Mesenchymal stem cell (in vitro differentiated cells and primary cell): ENCODE measurements at regions not wholly inside any gene's neighbourhood (a gene's known extent, or its start where the extent isn't known, plus 50 kb on each side); places are given as distances from the start of the nearest gene placed in this dataset.

Experiments
- DNase-seq: peaks from one replicate; pipeline ENCODE4 v3.0.0-alpha.2; 2013
- H2AFZ ChIP-seq: one replicate; pipeline ENCODE4 v1.6.1; 2013; ENCODE audit warnings: low read depth, mild to moderate bottlenecking, control low read depth, inconsistent platforms, low read length, moderate library complexity
- H2AK5ac ChIP-seq: 2 replicates; pipeline ENCODE4 v1.6.1; 2013; ENCODE audit warnings: low read length, moderate library complexity, mild to moderate bottlenecking, inconsistent platforms; ENCODE audit not compliant: severe bottlenecking
- H2BK120ac ChIP-seq: one replicate; pipeline ENCODE4 v1.6.1; 2013; ENCODE audit warnings: low read depth, mild to moderate bottlenecking, inconsistent platforms, low read length, moderate library complexity
- H2BK12ac ChIP-seq, 2 experiments: one replicate each; pipeline ENCODE4 v1.6.1; 2013; ENCODE audit warnings: inconsistent platforms in 2 of 2, low read length in 2 of 2, mild to moderate bottlenecking in 2 of 2, moderate library complexity in 2 of 2, control low read depth in 1 of 2
- H2BK15ac ChIP-seq: one replicate; pipeline ENCODE4 v1.6.1; 2013; ENCODE audit warnings: mild to moderate bottlenecking, low read depth, inconsistent platforms; ENCODE audit not compliant: poor library complexity, severe bottlenecking
- H2BK5ac ChIP-seq: 2 replicates; pipeline ENCODE4 v1.6.1; 2013; ENCODE audit warnings: low read depth, mild to moderate bottlenecking, low read length, control low read depth, inconsistent platforms; ENCODE audit not compliant: poor library complexity, severe bottlenecking
- H3K14ac ChIP-seq, 2 experiments: one replicate each; pipeline ENCODE4 v1.6.1; 2013; ENCODE audit warnings: inconsistent platforms in 2 of 2, low read length in 2 of 2, control low read depth in 1 of 2, mild to moderate bottlenecking in 1 of 2, moderate library complexity in 1 of 2
- H3K18ac ChIP-seq, 2 experiments: one replicate each; pipeline ENCODE4 v1.6.1; 2013; ENCODE audit warnings: inconsistent platforms in 2 of 2, low read length in 2 of 2, control low read depth in 1 of 2, low read depth in 1 of 2, mild to moderate bottlenecking in 1 of 2
- H3K23ac ChIP-seq, 2 experiments: one replicate each; pipeline ENCODE4 v1.6.1; 2013; ENCODE audit warnings: inconsistent platforms in 2 of 2, low read length in 2 of 2, mild to moderate bottlenecking in 2 of 2, moderate library complexity in 2 of 2, control low read depth in 1 of 2
- H3K27ac ChIP-seq: 2 replicates; pipeline ENCODE4 v1.5.1; 2013; ENCODE audit warnings: mild to moderate bottlenecking, moderate library complexity, low read length, control low read depth, inconsistent platforms; ENCODE audit not compliant: poor library complexity, severe bottlenecking
- H3K27me3 ChIP-seq, 2 experiments: 2 replicates each; pipeline versions ENCODE4 v1.6.1 to v1.7.0; 2013; ENCODE audit warnings: low read length in 2 of 2, mild to moderate bottlenecking in 2 of 2, moderate library complexity in 2 of 2, control low read depth in 1 of 2, inconsistent platforms in 1 of 2; ENCODE audit not compliant: control insufficient read depth in 1 of 2, insufficient read depth in 1 of 2
- H3K36me3 ChIP-seq, 2 experiments: 2 replicates each; pipeline versions ENCODE4 v1.6.1 to v1.7.0; 2013; ENCODE audit warnings: low read length in 2 of 2, control low read depth in 1 of 2, inconsistent platforms in 1 of 2, low read depth in 1 of 2, mild to moderate bottlenecking in 1 of 2; ENCODE audit not compliant: insufficient read depth in 2 of 2, control insufficient read depth in 1 of 2
- H3K4ac ChIP-seq, 2 experiments: one replicate each; pipeline ENCODE4 v1.6.1; 2013; ENCODE audit warnings: inconsistent platforms in 2 of 2, low read length in 2 of 2, mild to moderate bottlenecking in 2 of 2, moderate library complexity in 2 of 2, control low read depth in 1 of 2, low read depth in 1 of 2
- H3K4me1 ChIP-seq: 2 replicates; pipeline ENCODE4 v1.6.1; 2013; ENCODE audit warnings: low read depth, low read length, control low read depth; ENCODE audit not compliant: control insufficient read depth, insufficient read depth
- H3K4me2 ChIP-seq: 2 replicates; pipeline ENCODE4 v1.6.1; 2013; ENCODE audit warnings: low read length, mild to moderate bottlenecking, inconsistent platforms; ENCODE audit not compliant: poor library complexity, severe bottlenecking
- H3K4me3 ChIP-seq, 2 experiments: 2 replicates each; pipeline versions ENCODE4 v1.5.1 to v1.7.0; 2013; ENCODE audit warnings: low read length in 2 of 2, mild to moderate bottlenecking in 2 of 2, control low read depth in 1 of 2, low read depth in 1 of 2; ENCODE audit not compliant: insufficient read depth in 1 of 2
- H3K79me1 ChIP-seq: replicated peaks from 2 replicates; pipeline ENCODE4 v1.6.1; 2013; ENCODE audit warnings: mild to moderate bottlenecking, control low read depth, low read length, inconsistent platforms; ENCODE audit not compliant: poor library complexity, severe bottlenecking
- H3K9ac ChIP-seq: 2 replicates; pipeline ENCODE4 v1.7.0; 2013; ENCODE audit warnings: mild to moderate bottlenecking, low read length, moderate library complexity
- H3K9me3 ChIP-seq: 2 replicates; pipeline ENCODE4 v1.7.0; 2013; ENCODE audit warnings: mild to moderate bottlenecking, low read length; ENCODE audit not compliant: control insufficient read depth
- H4K8ac ChIP-seq: one replicate; pipeline ENCODE4 v1.6.1; 2013; ENCODE audit warnings: inconsistent platforms, mild to moderate bottlenecking, low read length, moderate library complexity
- H4K91ac ChIP-seq: one replicate; pipeline ENCODE4 v1.6.1; 2013; ENCODE audit warnings: mild to moderate bottlenecking, low read length, inconsistent platforms
- WGBS: methylation state at CpG from one replicate; pipeline ENCODE4 v1.1.7; 2013; ENCODE audit warnings: mixed read lengths; 5-methylcytosine and 5-hydroxymethylcytosine counted together

DNA sequence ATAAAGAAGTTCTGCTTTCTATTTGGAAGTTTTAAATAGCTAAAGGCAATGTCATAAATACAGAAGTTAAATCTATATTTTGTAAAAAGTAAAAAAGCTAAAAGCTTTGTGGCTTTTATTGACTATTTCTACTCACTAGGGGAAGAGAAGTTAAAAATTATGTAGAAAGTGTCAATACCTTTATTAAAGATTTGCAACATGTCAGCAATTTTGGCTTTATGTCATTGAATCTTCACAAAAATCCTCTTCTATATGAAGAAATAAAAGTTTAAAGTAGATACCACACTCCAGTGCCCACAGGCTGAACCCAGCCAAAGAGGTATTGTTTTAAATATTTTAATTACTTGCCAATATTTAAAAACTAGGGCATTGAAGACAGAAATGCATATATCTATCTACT lies 160.6 kb upstream of the HSF2 start:
- no peak for DNase-seq
- H3K9me3 ChIP-seq: peaks cover 12% of the 10 kb centered on the region
- no peak overlapping the region for H2BK120ac ChIP-seq
- H4K91ac ChIP-seq: no peak overlapping the region
- no peak overlapping the region for H3K9ac ChIP-seq
- H3K27ac ChIP-seq: no peak overlapping the region
- no peak overlapping the region for H2BK12ac ChIP-seq
- H3K36me3 ChIP-seq: no peaks in the 10 kb centered on the region
- no peak overlapping the region for H2BK5ac ChIP-seq
- H3K27me3 ChIP-seq: no peaks in the 10 kb centered on the region
- H2BK15ac ChIP-seq: no peak overlapping the region
- H3K23ac ChIP-seq: no peak overlapping the region
- H3K4ac ChIP-seq: no peak overlapping the region
- H3K14ac ChIP-seq: no peak overlapping the region
- H2AK5ac ChIP-seq: no peak overlapping the region
- H3K4me2 ChIP-seq: no peak overlapping the region
- H4K8ac ChIP-seq: no peak overlapping the region
- H2AFZ ChIP-seq: no peak overlapping the region
- no peaks in the 10 kb centered on the region for H3K79me1 ChIP-seq
- no peaks in the 10 kb centered on the region for H3K4me1 ChIP-seq
- no peak overlapping the region for H3K4me3 ChIP-seq
- no peak overlapping the region for H3K18ac ChIP-seq

DNA sequence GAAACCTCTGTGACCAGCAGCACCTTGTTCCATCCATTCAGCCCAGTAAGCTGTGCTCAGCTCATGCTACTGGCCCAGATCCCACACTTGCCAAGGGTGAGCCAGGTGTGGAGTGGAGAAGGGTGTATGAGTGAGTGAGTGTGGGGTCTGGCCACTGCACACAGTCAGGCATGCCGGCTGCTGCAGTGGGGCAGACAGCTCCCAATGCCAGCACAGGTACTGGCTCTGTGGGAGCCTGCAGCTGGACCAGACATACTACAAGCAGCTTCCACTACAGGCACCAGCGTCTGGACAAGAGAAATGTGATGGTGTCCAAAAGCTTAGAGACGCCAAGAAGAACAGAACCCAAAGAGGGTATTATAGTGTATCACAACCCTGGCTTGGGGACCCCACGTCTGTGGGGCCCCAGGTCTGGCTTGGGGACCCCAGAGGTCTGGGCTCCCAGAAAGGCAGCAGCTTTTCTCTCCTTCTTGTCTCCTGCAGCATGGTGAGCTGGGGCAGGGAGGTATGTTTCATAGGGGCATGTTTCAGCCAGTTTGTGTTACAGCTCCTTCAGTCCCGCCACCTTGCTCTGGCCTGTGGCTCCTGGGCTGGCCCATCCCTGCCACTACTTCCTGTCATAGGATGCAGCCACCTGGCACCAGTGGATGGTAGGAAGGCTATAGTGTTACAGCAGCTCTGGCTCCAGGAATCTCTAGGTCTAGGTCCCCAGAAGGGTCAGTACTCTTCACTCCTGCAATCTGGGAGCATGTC lies 152.4 kb upstream of the HSF2 start:
- H2AFZ ChIP-seq: no peak overlapping the region
- no peak overlapping the region for H2BK15ac ChIP-seq

DNA sequence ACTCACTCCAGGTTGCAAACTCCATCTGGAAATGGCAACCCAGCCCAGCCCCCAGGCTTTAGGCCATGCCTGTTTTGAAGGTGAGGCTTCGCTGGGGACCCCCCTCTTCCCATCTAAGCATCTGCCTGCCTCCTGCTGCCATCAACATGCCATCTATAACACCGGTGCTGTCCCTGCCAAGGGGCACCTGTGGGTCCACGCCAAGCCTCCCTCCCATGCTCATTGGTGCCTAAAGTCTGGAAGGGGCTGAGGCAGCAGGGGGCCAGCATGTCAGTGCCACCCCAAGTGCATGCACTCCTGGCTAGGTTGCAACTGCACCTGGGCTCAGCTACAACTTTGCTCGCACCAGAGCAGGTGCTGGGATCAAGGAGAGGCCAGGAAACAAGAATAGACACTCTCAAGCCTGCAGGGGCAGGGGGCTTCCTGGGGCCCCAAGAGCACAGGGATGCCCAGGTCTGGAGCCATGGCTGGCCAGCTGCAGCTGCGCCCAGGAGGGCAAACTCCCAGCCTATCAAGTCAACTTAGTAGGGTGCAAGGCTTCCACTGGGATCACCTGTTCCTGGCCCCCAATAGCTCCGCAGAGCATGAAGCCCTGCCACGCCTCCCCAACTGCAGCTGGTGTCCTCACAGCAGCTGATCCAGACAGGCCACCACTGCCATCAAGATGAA lies 151.3 kb upstream of the HSF2 start:
- Histone ChIP-seq H3K79me1 (no peaks in the 10 kb centered on the region), H2BK12ac (no peak overlapping the region), H4K8ac (no peak overlapping the region), H3K9ac (no peak overlapping the region), H2BK120ac (no peak overlapping the region), H3K14ac (peak overlapping the region in 1 of 2 experiments; percentile 46), H3K4me3 (no peak overlapping the region), H2BK15ac (no peak overlapping the region), H3K27me3 (no peaks in the 10 kb centered on the region), H3K9me3 (peaks cover 28% of the 10 kb centered on the region), H3K27ac (no peak overlapping the region), H3K4me2 (no peak overlapping the region), H3K4ac (no peak overlapping the region), H4K91ac (no peak overlapping the region), H3K18ac (no peak overlapping the region), H2AK5ac (no peak overlapping the region), H2AFZ (no peak overlapping the region), H2BK5ac (no peak overlapping the region), H3K36me3 (no peaks in the 10 kb centered on the region), H3K4me1 (no peaks in the 10 kb centered on the region), H3K23ac (peak overlapping the region in 1 of 2 experiments; percentile 63)
- no peak for DNase-seq
- 72% methylated on average over 7 of the region's 7 CpGs for WGBS

More for the DNA sequence above, 152.4 kb upstream of the HSF2 start:
- no peak overlapping the region for H2BK12ac ChIP-seq
- H3K27ac ChIP-seq: no peak overlapping the region
- no peak overlapping the region for H2AK5ac ChIP-seq
- WGBS: 74% methylated on average over 5 of the region's 5 CpGs
- no peak overlapping the region for H2BK5ac ChIP-seq
- no peak overlapping the region for H3K9ac ChIP-seq
- no peak overlapping the region for H4K8ac ChIP-seq
- no peak overlapping the region for H3K18ac ChIP-seq
- DNase-seq: no peak
- no peaks in the 10 kb centered on the region for H3K36me3 ChIP-seq
- H2BK120ac ChIP-seq: no peak overlapping the region
- peaks cover 34% of the 10 kb centered on the region for H3K9me3 ChIP-seq
- no peak overlapping the region for H3K14ac ChIP-seq
- no peak overlapping the region for H3K4ac ChIP-seq
- H3K27me3 ChIP-seq: no peaks in the 10 kb centered on the region
- no peak overlapping the region for H4K91ac ChIP-seq
- no peaks in the 10 kb centered on the region for H3K79me1 ChIP-seq
- no peak overlapping the region for H3K23ac ChIP-seq
- no peak overlapping the region for H3K4me2 ChIP-seq
- no peak overlapping the region for H3K4me3 ChIP-seq
- no peaks in the 10 kb centered on the region for H3K4me1 ChIP-seq

DNA sequence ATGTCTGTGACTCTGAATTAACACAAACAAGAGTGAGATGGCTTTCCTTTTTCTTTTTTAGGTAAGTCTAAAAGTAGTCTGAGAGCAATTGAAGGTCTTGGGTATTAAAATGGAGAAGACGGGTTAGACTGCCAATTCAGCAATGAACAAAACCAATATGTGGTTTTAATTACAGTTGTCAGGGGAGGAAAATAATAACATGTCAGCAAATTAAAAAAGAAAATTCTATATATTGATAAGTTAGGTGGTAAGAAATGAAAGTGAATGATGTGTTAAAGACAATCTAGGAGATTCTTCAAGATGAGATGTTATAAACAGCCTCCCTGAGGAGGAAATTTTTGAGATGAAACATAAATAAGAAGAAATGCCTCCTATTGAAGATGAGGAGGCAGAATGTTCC lies 150.6 kb upstream of the HSF2 start:
- Histone ChIP-seq H3K27ac (no peak overlapping the region), H4K8ac (no peak overlapping the region), H3K18ac (no peak overlapping the region), H2AK5ac (no peak overlapping the region), H3K14ac (no peak overlapping the region), H3K9me3 (peaks cover 22% of the 10 kb centered on the region), H2AFZ (no peak overlapping the region), H3K4me2 (no peak overlapping the region), H3K4ac (no peak overlapping the region), H2BK5ac (no peak overlapping the region), H3K27me3 (no peaks in the 10 kb centered on the region), H3K36me3 (no peaks in the 10 kb centered on the region), H3K79me1 (no peaks in the 10 kb centered on the region), H2BK15ac (no peak overlapping the region), H4K91ac (no peak overlapping the region), H3K4me3 (no peak overlapping the region), H2BK120ac (no peak overlapping the region), H3K23ac (no peak overlapping the region), H3K4me1 (no peaks in the 10 kb centered on the region), H3K9ac (no peak overlapping the region), H2BK12ac (no peak overlapping the region)
- no peak for DNase-seq
- WGBS: no CpG with 5 or more reads among the region's 1 CpG
